ENCODE measurements at regions not wholly inside any gene's neighbourhood (a gene's known extent, or its start where the extent isn't known, plus 50 kb on each side); places are given as distances from the start of the nearest gene placed in this dataset.

GRCh38 chr6:92271091-92271490, 1148.3 kb downstream of the EPHA7 start:
- TF ChIP-seq CTCF (IDR thresholded peaks at IDR 0.05) (no peak), POLR2A (IDR thresholded peaks at IDR 0.05) (no peak)
- Histone ChIP-seq H3K27me3 (no peaks in the 10 kb centered on the region), H3K36me3 (no peaks in the 10 kb centered on the region), H3K27ac (no peak overlapping the region), H3K9me3 (no peaks in the 10 kb centered on the region), H3K4me3 (no peak overlapping the region), H3K4me1 (no peaks in the 10 kb centered on the region)
- intact Hi-C loops (cut with DNase I) = no loop called here
- no peak for DNase-seq
- ATAC-seq = no peak
- WGBS (ENCODE audit: insufficient coverage, low coverage, low lambda C conversion rate, missing lambda C conversion rate) = 100% methylated on average over 1 of the region's 1 CpG

GRCh38 chr6:92270365-92270764, 1149.0 kb downstream of the EPHA7 start:
- no peak for ATAC-seq
- Histone ChIP-seq H3K27ac (no peak overlapping the region), H3K9me3 (no peaks in the 10 kb centered on the region), H3K4me1 (no peaks in the 10 kb centered on the region), H3K4me3 (no peak overlapping the region), H3K36me3 (no peaks in the 10 kb centered on the region), H3K27me3 (no peaks in the 10 kb centered on the region)
- intact Hi-C loops (cut with DNase I) = no loop called here
- WGBS (ENCODE audit: insufficient coverage, low coverage, low lambda C conversion rate, missing lambda C conversion rate) = 78% methylated on average over 6 of the region's 6 CpGs
- no peak for DNase-seq
- no peak for TF ChIP-seq POLR2A (IDR thresholded peaks at IDR 0.05)
- no peak for TF ChIP-seq CTCF (IDR thresholded peaks at IDR 0.05)

GRCh38 chr6:92267335-92267734, 1152.0 kb downstream of the EPHA7 start:
- 83% methylated on average over 1 of the region's 1 CpG for WGBS (ENCODE audit: insufficient coverage, low coverage, low lambda C conversion rate, missing lambda C conversion rate)
- Histone ChIP-seq H3K9me3 (no peaks in the 10 kb centered on the region), H3K27me3 (no peaks in the 10 kb centered on the region), H3K27ac (no peak overlapping the region), H3K36me3 (no peaks in the 10 kb centered on the region), H3K4me3 (no peak overlapping the region), H3K4me1 (no peaks in the 10 kb centered on the region)
- no peak for TF ChIP-seq POLR2A (IDR thresholded peaks at IDR 0.05)
- no peak for TF ChIP-seq CTCF (IDR thresholded peaks at IDR 0.05)
- ATAC-seq (no peak), DNase-seq (no peak)
- intact Hi-C loops (cut with DNase I) = no loop called here

- Histone ChIP-seq H3K27ac (no peak overlapping the region), H3K36me3 (no peaks in the 10 kb centered on the region), H3K4me3 (no peak overlapping the region), H3K4me1 (no peaks in the 10 kb centered on the region), H3K9me3 (no peaks in the 10 kb centered on the region), H3K27me3 (no peaks in the 10 kb centered on the region)
- no peak for DNase-seq
- TF ChIP-seq CTCF (IDR thresholded peaks at IDR 0.05) = no peak
- 41% methylated on average over 6 of the region's 6 CpGs for WGBS (ENCODE audit: insufficient coverage, low coverage, low lambda C conversion rate, missing lambda C conversion rate)
- intact Hi-C loops (cut with DNase I) = no loop called here
- ATAC-seq = no peak
Measured at GRCh38 chr6:92263864-92264263, 1155.5 kb downstream of the EPHA7 start.

- H3K27me3 ChIP-seq = no peaks in the 10 kb centered on the region
- DNase-seq (no peak), ATAC-seq (no peak)
- WGBS (ENCODE audit: insufficient coverage, low coverage, low lambda C conversion rate, missing lambda C conversion rate) = 25% methylated on average over 2 of the region's 2 CpGs
- intact Hi-C loops (cut with DNase I) = no loop called here
- H3K36me3 ChIP-seq = no peaks in the 10 kb centered on the region
- no peak overlapping the region for H3K4me3 ChIP-seq
- TF ChIP-seq POLR2A (IDR thresholded peaks at IDR 0.05) = no peak
- TF ChIP-seq CTCF (IDR thresholded peaks at IDR 0.05) = no peak
- H3K4me1 ChIP-seq = no peaks in the 10 kb centered on the region
- H3K9me3 ChIP-seq = no peaks in the 10 kb centered on the region
- no peak overlapping the region for H3K27ac ChIP-seq
Measured at GRCh38 chr6:92259171-92259570, 1160.2 kb downstream of the EPHA7 start.
